HCT116 (cell line): ENCODE measurements at regions not wholly inside any gene's neighbourhood (a gene's known extent, or its start where the extent isn't known, plus 50 kb on each side); places are given as distances from the start of the nearest gene placed in this dataset.

ENCODE experiments used
- ATAC-seq: fragments of 200-7000 bp; cut with Tn5 transposase; 2 replicates; pipeline ENCODE4 v1.9.1; 2020; ENCODE audit warnings: mild to moderate bottlenecking, moderate library complexity
- BruUV-seq: library from RNA; stranded (reverse); fragments of 400-500 nt; replicated peaks from 2 replicates; lab custom pipeline; 2021; lab: Mats Ljungman, UMichigan
- CTCF ChIA-PET: fragments of 300-600 bp; sonication (Branson Sonifier 250); formaldehyde crosslinking; loops from one replicate; lab custom pipeline; 2021; ENCODE audit warnings: antibody characterized with exemption; lab: Charles Lee
- POLR2A ChIA-PET: fragments of 300-600, 350-600 bp; sonication (Branson Sonifier 250); formaldehyde crosslinking; loops from one replicate; lab custom pipeline; 2021; ENCODE audit warnings: antibody characterized with exemption; lab: Charles Lee
- RAD21 ChIA-PET, 2 experiments: fragments of 300-600 bp; sonication (Branson Sonifier 250); formaldehyde crosslinking; loops; one replicate each; lab custom pipeline; 2023; ENCODE audit warnings: low total read pairs in 2 of 2; ENCODE audit not compliant: uncharacterized antibody in 2 of 2, unreplicated experiment in 2 of 2, low non-redundant PET in 1 of 2; lab: Charles Lee
- DNase-seq: peaks from one replicate; pipeline ENCODE4 v3.0.0-alpha.2; 2010; ENCODE audit warnings: low read depth, low spot score
- H2AFZ ChIP-seq: fragments of 200-600 bp; shearing (Covaris generic), sonication (generic); 2 replicates; pipeline ENCODE4 v1.6.1; 2017; ENCODE audit warnings: low read depth, mixed run types, mixed read lengths, antibody characterized with exemption, low read length; ENCODE audit not compliant: poor library complexity, severe bottlenecking
- H3K27ac ChIP-seq: 2 replicates; pipeline ENCODE4 v1.5.1; 2012; ENCODE audit warnings: low read depth, low read length
- H3K27me3 ChIP-seq: fragments of 200-600 bp; sonication (generic); 2 replicates; pipeline ENCODE4 v1.6.1; 2016; ENCODE audit warnings: mixed run types, low read length, mixed read lengths; ENCODE audit not compliant: insufficient read depth
- H3K36me3 ChIP-seq, 2 experiments: fragments of 200-500 bp in 1 of 2; fragments of 200-600 bp in 1 of 2; sonication (Bioruptor generic) in 1 of 2; sonication (generic) in 1 of 2; 2 replicates each; pipeline versions ENCODE4 v1.5.1 to v1.6.1; 2014 to 2016; ENCODE audit warnings: low read length in 2 of 2, inconsistent platforms in 1 of 2, mixed read lengths in 1 of 2, mixed run types in 1 of 2; ENCODE audit not compliant: insufficient read depth in 2 of 2, control insufficient read depth in 1 of 2
- H3K4me1 ChIP-seq, 2 experiments: fragments of 200-600 bp in 1 of 2; sonication (generic) in 1 of 2; 2 replicates each; pipeline versions ENCODE4 v1.5.1 to v1.6.1; 2012 to 2017; ENCODE audit warnings: low read length in 2 of 2, inconsistent platforms in 1 of 2, mild to moderate bottlenecking in 1 of 2, mixed read lengths in 1 of 2, mixed run types in 1 of 2, moderate library complexity in 1 of 2; ENCODE audit not compliant: insufficient read depth in 2 of 2, control insufficient read depth in 1 of 2
- H3K4me2 ChIP-seq: fragments of 200-600 bp; sonication (generic); 2 replicates; pipeline ENCODE4 v1.6.1; 2017; ENCODE audit warnings: mixed run types, low read length, mixed read lengths
- H3K4me3 ChIP-seq, 2 experiments: fragments of 200-600 bp in 1 of 2; sonication (generic) in 1 of 2; replicated peaks in 1 of 2; 2 replicates each; pipeline ENCODE4 v1.5.1; 2011 to 2016; ENCODE audit warnings: low read length in 2 of 2, control low read depth in 1 of 2, low read depth in 1 of 2, mild to moderate bottlenecking in 1 of 2, mixed read lengths in 1 of 2, mixed run types in 1 of 2
- H3K79me2 ChIP-seq: fragments of 200-600 bp; sonication (generic); 2 replicates; pipeline ENCODE4 v1.6.1; 2017; ENCODE audit warnings: mild to moderate bottlenecking, mixed run types, low read length, moderate library complexity, mixed read lengths; ENCODE audit not compliant: insufficient read depth
- H3K9ac ChIP-seq: fragments of 200-600 bp; sonication (generic); 2 replicates; pipeline ENCODE4 v1.6.1; 2016; ENCODE audit warnings: low read length, mixed read lengths
- H3K9me2 ChIP-seq: fragments of 200-600 bp; sonication (generic), shearing (Covaris generic); 2 replicates; pipeline ENCODE4 v1.6.1; 2017; ENCODE audit warnings: mixed run types, mild to moderate bottlenecking, moderate library complexity; ENCODE audit not compliant: insufficient read depth
- H3K9me3 ChIP-seq, 2 experiments: fragments of 200-500 bp in 1 of 2; fragments of 200-600 bp in 1 of 2; sonication (Bioruptor generic) in 1 of 2; sonication (generic) in 1 of 2; 2 replicates each; pipeline ENCODE4 v1.6.1; 2014 to 2017; ENCODE audit warnings: low read length in 2 of 2, mixed read lengths in 2 of 2, inconsistent platforms in 1 of 2, low read depth in 1 of 2, mild to moderate bottlenecking in 1 of 2, mixed run types in 1 of 2, moderate library complexity in 1 of 2; ENCODE audit not compliant: control insufficient read depth in 1 of 2, insufficient read depth in 1 of 2
- H4K20me1 ChIP-seq: fragments of 200-600 bp; sonication (generic), shearing (Covaris generic); 2 replicates; pipeline ENCODE4 v1.6.1; 2017; ENCODE audit warnings: mixed run types, mild to moderate bottlenecking, moderate library complexity; ENCODE audit not compliant: insufficient read depth
- ATF3 ChIP-seq: IDR thresholded peaks from 2 replicates; pipeline ENCODE4 v1.6.1; 2012
- CTCF ChIP-seq, 3 experiments: fragments of 200-600 bp in 1 of 3; sonication (generic) in 1 of 3; IDR thresholded peaks in 2 of 3; conservative IDR thresholded peaks in 1 of 3; 2 replicates each; pipeline ENCODE4 v1.5.1; 2012 to 2017; ENCODE audit warnings: low read depth in 2 of 3, low read length in 2 of 3, antibody characterized with exemption in 1 of 3, borderline replicate concordance in 1 of 3, control low read depth in 1 of 3, mild to moderate bottlenecking in 1 of 3, mixed read lengths in 1 of 3, mixed run types in 1 of 3, moderate library complexity in 1 of 3; ENCODE audit not compliant: insufficient read depth in 1 of 3
- ELF1 ChIP-seq: IDR thresholded peaks from 2 replicates; pipeline ENCODE4 v1.6.1; 2012; ENCODE audit warnings: low read depth, borderline replicate concordance
- EZH2phosphoT487 ChIP-seq: fragments of 200-600 bp; IDR thresholded peaks from 2 replicates; pipeline ENCODE4 v1.6.1; 2018; ENCODE audit warnings: antibody characterized with exemption, borderline replicate concordance
- FOSL1 ChIP-seq: IDR thresholded peaks from 2 replicates; pipeline ENCODE4 v1.6.1; 2012; ENCODE audit warnings: low read depth
- POLR2AphosphoS5 ChIP-seq: IDR thresholded peaks from 2 replicates; pipeline ENCODE4 v1.6.1; 2011; ENCODE audit warnings: mild to moderate bottlenecking, low read depth, low read length, moderate library complexity
- RAD21 ChIP-seq: IDR thresholded peaks from 2 replicates; pipeline ENCODE4 v1.6.1; 2012; ENCODE audit warnings: low read depth, mild to moderate bottlenecking
- SP1 ChIP-seq: IDR thresholded peaks from 2 replicates; pipeline ENCODE4 v1.6.1; 2012; ENCODE audit warnings: low read depth
- SRF ChIP-seq: IDR thresholded peaks from 2 replicates; pipeline ENCODE4 v1.6.1; 2012; ENCODE audit warnings: low read depth
- TCF7L2 ChIP-seq: IDR thresholded peaks from 2 replicates; pipeline ENCODE4 v1.7.0; 2011; ENCODE audit warnings: borderline replicate concordance, inconsistent platforms; ENCODE audit not compliant: insufficient read depth, insufficient read length; ENCODE audit errors: extremely low read depth
- YY1 ChIP-seq: IDR thresholded peaks from 2 replicates; pipeline ENCODE4 v1.6.1; 2011; ENCODE audit warnings: low read length, low read depth, moderate library complexity, mild to moderate bottlenecking; ENCODE audit not compliant: insufficient replicate concordance; ENCODE audit errors: extremely low read depth
- ZFX ChIP-seq: fragments of 450-650 bp; IDR thresholded peaks from 2 replicates; pipeline ENCODE4 v1.6.1; 2017
- ZNF274 ChIP-seq: fragments of 200-500 bp; sonication (Bioruptor generic); IDR thresholded peaks from 2 replicates; pipeline ENCODE4 v1.6.1; 2014; ENCODE audit warnings: mild to moderate bottlenecking, low read depth, low read length, inconsistent platforms
- intact Hi-C: fragments of 100-400 bp; cut with micrococcal nuclease; formaldehyde crosslinking; loops from 2 replicates; pipeline ENCODE4 v1.10.0; 2022

- H3K4me1 ChIP-seq, result no peaks in the 10 kb centered on the region
- peaks cover 0 to 3% of the 10 kb centered on the region in 2 experiments; a peak in 1 of 4 replicates for H3K9me3 ChIP-seq
- H3K4me3 ChIP-seq, result no peak overlapping the region
- H3K27ac ChIP-seq, result no peak overlapping the region
- DNase-seq (no peak), ATAC-seq (no peak)
- H3K36me3 ChIP-seq, result no peaks in the 10 kb centered on the region
- ChIA-PET RAD21 (no interaction called here), CTCF (no interaction called here), POLR2A (no interaction called here)
- no TSS peak for BruUV-seq
- no peak overlapping the region for H2AFZ ChIP-seq
- H3K79me2 ChIP-seq, result no peaks in the 10 kb centered on the region
- H3K9me2 ChIP-seq, result no peaks in the 10 kb centered on the region
- H3K9ac ChIP-seq, result no peak overlapping the region
- no peaks in the 10 kb centered on the region for H3K27me3 ChIP-seq
- intact Hi-C loops, result no loop called here
- H4K20me1 ChIP-seq, result no peaks in the 10 kb centered on the region
- H3K4me2 ChIP-seq, result no peak overlapping the region
- TF ChIP-seq ELF1, result no peak
- no peak for TF ChIP-seq SP1
- no peak for TF ChIP-seq YY1
- TF ChIP-seq ATF3, result no peak
- TF ChIP-seq FOSL1, result no peak
- TF ChIP-seq EZH2phosphoT487, result no peak
These were observed 365.9 kb downstream of the INHBA start for GRCh38 chr7:41336981-41337380.

DNA sequence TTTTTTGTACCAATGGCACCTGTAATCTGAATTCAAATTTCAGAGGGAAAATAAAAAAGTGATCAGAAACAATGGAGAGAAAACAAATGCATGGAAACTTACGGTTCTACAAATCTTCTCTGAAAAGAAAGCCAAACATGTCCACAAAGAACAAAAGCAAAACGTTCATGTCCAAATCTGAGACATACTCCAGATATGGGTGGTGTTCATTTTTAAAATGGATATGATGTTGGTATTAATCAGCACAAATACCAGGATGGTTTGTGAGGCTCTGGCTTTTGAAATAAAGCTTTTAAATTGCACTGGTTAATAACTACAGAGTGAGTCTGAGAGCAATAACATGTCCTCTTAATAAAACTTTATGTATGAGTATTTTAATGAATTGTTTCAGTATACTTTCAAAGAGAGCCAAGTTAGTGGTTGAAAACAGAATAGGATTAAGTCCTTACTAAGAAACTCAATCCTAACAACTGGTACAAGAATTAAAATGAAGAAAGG, 366.4 kb downstream of the INHBA start:
- Histone ChIP-seq H3K36me3 (no peaks in the 10 kb centered on the region), H4K20me1 (no peaks in the 10 kb centered on the region), H3K4me2 (no peak overlapping the region), H3K9me3 (peaks cover 0 to 3% of the 10 kb centered on the region in 2 experiments; a peak in 1 of 4 replicates), H2AFZ (no peak overlapping the region), H3K27me3 (no peaks in the 10 kb centered on the region), H3K9me2 (no peaks in the 10 kb centered on the region), H3K4me1 (no peaks in the 10 kb centered on the region), H3K4me3 (no peak overlapping the region), H3K27ac (no peak overlapping the region), H3K79me2 (no peaks in the 10 kb centered on the region), H3K9ac (no peak overlapping the region)
- RAD21 ChIA-PET, result no interaction called here
- CTCF ChIA-PET, result no interaction called here
- POLR2A ChIA-PET, result no interaction called here
- TF ChIP-seq CTCF (IDR thresholded peaks at IDR 0.05 in 2 of 3, conservative IDR thresholded peaks at IDR 0.05 in 1 of 3; ENCODE audit: borderline replicate concordance in 1 of 3, insufficient read depth in 1 of 3, low read depth in 2 of 3, low read length in 2 of 3) (no peak), TCF7L2 (no peak), ZNF274 (no peak), SRF (no peak), RAD21 (no peak), ZFX (no peak), POLR2AphosphoS5 (no peak), YY1 (no peak)
- no peak for DNase-seq
- BruUV-seq, result no TSS peak
- intact Hi-C loops, result no loop called here
- ATAC-seq, result no peak
